ENCODE measurements at regions not wholly inside any gene's neighbourhood (a gene's known extent, or its start where the extent isn't known, plus 50 kb on each side); places are given as distances from the start of the nearest gene placed in this dataset.
"Not testable (repeated sequence)": the region's sequence is repeated elsewhere in the genome, so short reads cannot be mapped to it uniquely, and the experiment has no call there.

GRCh38 chr12:102317155-102317554, 119.5 kb upstream of the PMCH start:
- DNase-seq, result no peak
- Histone ChIP-seq H3K4me1 (no peaks in the 10 kb centered on the region), H3K27me3 (no peaks in the 10 kb centered on the region), H3K36me3 (no peaks in the 10 kb centered on the region), H3K27ac (no peak overlapping the region), H3K9me3 (no peaks in the 10 kb centered on the region), H3K4me3 (no peak overlapping the region)
- no peak for TF ChIP-seq POLR2A (IDR thresholded peaks at IDR 0.05)
- TF ChIP-seq, protein P1, sequence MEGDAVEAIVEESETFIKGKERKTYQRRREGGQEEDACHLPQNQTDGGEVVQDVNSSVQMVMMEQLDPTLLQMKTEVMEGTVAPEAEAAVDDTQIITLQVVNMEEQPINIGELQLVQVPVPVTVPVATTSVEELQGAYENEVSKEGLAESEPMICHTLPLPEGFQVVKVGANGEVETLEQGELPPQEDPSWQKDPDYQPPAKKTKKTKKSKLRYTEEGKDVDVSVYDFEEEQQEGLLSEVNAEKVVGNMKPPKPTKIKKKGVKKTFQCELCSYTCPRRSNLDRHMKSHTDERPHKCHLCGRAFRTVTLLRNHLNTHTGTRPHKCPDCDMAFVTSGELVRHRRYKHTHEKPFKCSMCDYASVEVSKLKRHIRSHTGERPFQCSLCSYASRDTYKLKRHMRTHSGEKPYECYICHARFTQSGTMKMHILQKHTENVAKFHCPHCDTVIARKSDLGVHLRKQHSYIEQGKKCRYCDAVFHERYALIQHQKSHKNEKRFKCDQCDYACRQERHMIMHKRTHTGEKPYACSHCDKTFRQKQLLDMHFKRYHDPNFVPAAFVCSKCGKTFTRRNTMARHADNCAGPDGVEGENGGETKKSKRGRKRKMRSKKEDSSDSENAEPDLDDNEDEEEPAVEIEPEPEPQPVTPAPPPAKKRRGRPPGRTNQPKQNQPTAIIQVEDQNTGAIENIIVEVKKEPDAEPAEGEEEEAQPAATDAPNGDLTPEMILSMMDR (IDR thresholded peaks at IDR 0.05), result no peak

DNA sequence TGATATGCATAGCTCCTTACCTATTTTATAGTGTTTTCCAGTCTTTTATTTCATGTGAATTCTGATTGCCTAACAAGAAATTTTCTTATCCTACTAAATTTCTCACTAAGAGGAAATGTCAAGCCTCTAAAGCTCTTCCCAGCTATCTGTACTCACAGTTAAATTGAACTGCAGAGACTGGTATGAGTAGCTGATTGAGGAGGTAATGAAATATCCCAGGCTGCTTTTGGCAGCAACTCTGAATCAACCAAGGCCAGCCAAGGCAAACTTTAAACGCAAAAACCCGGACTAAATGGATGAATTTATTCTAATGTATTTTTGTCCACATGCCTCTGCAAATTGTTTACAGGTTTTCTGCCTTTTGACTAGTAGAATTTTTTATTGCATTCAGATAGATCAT, 119.1 kb upstream of the PMCH start:
- H3K27ac ChIP-seq, result no peak overlapping the region
- TF ChIP-seq, protein P1 (IDR thresholded peaks at IDR 0.05), result no peak
- no peak for TF ChIP-seq POLR2A (IDR thresholded peaks at IDR 0.05)
- H3K4me3 ChIP-seq, result no peak overlapping the region
- H3K36me3 ChIP-seq, result no peaks in the 10 kb centered on the region
- no peak for DNase-seq
- H3K27me3 ChIP-seq, result no peaks in the 10 kb centered on the region
- H3K4me1 ChIP-seq, result no peaks in the 10 kb centered on the region
- no peaks in the 10 kb centered on the region for H3K9me3 ChIP-seq

- H3K36me3 ChIP-seq, result no peaks in the 10 kb centered on the region
- H3K27me3 ChIP-seq, result no peaks in the 10 kb centered on the region
- no peaks in the 10 kb centered on the region for H3K9me3 ChIP-seq
- H3K4me3 ChIP-seq, result no peak overlapping the region
- H3K27ac ChIP-seq, result no peak overlapping the region
- no peak for DNase-seq
- H3K4me1 ChIP-seq, result no peaks in the 10 kb centered on the region
- no peak for TF ChIP-seq POLR2A (IDR thresholded peaks at IDR 0.05)
- TF ChIP-seq, protein P1 (IDR thresholded peaks at IDR 0.05), result no peak
Observed at GRCh38 chr12:102314821-102315220, 117.2 kb upstream of the PMCH start.

DNA sequence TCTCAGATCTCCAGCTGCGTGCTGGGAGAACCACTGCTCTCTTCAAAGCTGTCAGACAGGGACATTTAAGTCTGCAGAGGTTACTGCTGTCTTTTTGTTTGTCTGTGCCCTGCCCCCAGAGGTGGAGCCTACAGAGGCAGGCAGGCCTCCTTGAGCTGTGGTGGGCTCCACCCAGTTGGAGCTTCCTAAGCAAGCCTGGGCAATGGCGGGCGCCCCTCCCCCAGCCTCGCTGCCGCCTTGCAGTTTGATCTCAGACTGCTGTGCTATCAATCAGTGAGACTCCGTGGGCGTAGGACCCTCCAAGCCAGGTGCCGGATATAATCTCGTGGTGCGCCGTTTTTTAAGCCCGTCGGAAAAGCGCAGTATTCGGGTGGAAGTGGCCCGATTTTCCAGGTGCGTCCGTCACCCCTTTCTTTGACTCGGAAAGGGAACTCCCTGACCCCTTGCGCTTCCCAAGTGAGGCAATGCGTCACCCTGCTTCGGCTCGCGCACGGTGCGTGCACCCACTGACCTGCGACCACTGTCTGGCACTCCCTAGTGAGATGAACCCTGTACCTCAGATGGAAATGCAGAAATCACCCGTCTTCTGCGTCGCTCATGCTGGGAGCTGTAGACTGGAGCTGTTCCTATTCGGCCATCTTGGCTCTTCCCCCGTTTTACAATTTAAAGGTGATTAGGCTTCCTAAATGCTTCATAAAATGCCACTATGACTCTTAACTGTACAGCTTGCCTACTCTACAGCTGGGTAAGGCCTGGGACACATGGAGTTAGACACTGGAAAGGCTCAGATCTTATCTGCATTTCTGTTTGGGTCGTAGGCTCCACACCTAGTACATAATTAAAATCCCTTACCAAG, 115.7 kb upstream of the PMCH start:
- not testable (repeated sequence) for H3K4me1 ChIP-seq, H3K36me3 ChIP-seq, H3K27me3 ChIP-seq, H3K9me3 ChIP-seq, H3K4me3 ChIP-seq, DNase-seq, H3K27ac ChIP-seq

DNA sequence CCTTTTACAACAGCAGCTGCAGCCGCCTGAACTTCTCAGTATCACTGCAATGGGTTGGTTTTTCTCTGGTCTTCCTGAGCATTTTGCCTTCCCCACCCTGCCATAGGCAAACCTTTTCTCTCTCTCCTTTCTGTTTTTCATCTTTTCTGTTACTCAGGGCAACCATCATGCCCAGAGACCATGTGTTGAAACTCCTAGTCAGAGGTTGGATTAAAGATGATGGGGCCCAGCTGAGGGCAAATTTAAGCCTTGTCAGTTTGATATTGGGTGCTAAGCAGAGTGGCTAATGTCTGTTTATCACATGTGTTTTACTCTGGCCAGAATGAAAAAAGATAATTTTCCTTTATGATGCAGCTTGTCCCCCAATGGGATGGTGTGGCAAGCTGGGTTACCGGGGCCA, 107.9 kb upstream of the PMCH start:
- Histone ChIP-seq H3K27me3 (no peaks in the 10 kb centered on the region), H3K27ac (no peak overlapping the region), H3K9me3 (no peaks in the 10 kb centered on the region), H3K36me3 (no peaks in the 10 kb centered on the region), H3K4me1 (no peaks in the 10 kb centered on the region), H3K4me3 (no peak overlapping the region)
- DNase-seq, result no peak
- no peak for TF ChIP-seq POLR2A (IDR thresholded peaks at IDR 0.05)
- TF ChIP-seq, protein P1 (IDR thresholded peaks at IDR 0.05), result no peak

DNA sequence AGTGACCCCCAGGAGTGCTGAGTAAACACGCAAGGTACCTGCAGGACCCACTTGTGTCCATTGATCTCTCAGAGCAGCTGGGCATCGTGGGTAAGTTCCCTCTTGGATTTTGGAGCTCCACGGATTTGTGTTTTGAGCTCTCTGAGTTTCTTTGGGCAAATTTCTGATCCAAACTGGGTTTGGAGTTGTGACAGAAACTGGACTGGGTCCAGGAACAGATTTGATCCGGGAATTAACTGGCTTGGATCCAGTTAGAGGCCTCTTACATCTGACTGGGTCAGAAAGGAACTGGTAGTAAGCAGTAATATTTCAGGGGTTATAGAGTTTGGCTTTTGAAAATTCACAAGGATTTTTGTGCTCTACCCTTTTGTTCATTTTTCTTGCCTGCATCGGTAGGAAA, 107.0 kb upstream of the PMCH start:
- not testable (repeated sequence) for DNase-seq, H3K27ac ChIP-seq, H3K9me3 ChIP-seq, H3K4me1 ChIP-seq, H3K27me3 ChIP-seq, H3K4me3 ChIP-seq, H3K36me3 ChIP-seq

DNA sequence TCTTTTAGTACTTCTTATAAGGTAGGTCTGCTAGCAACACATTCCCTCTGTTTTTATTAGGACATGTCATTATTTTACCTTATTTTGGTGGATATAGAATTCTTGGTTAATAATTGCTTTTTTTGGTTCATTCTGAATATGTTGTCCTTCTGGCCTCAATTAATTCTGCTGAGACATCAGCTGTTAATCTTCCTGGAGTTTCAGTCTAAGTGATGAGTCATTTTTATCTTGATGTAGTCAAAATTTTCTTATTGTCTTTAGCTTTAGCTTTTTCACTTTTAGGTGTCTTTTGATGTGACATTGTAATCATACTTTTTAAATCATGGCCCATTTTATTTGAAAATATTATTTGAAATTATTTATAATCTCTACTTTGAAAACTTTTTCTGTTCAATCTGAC, 104.9 kb upstream of the PMCH start:
- no peaks in the 10 kb centered on the region for H3K36me3 ChIP-seq
- H3K9me3 ChIP-seq, result no peaks in the 10 kb centered on the region
- H3K4me3 ChIP-seq, result no peak overlapping the region
- TF ChIP-seq, protein P1 (IDR thresholded peaks at IDR 0.05), result no peak
- no peak for TF ChIP-seq POLR2A (IDR thresholded peaks at IDR 0.05)
- H3K27me3 ChIP-seq, result no peaks in the 10 kb centered on the region
- H3K27ac ChIP-seq, result no peak overlapping the region
- DNase-seq, result no peak
- H3K4me1 ChIP-seq, result no peaks in the 10 kb centered on the region
